Panc1 (cell line): ENCODE measurements at regions not wholly inside any gene's neighbourhood (a gene's known extent, or its start where the extent isn't known, plus 50 kb on each side); places are given as distances from the start of the nearest gene placed in this dataset.

Experiments
- ATAC-seq: fragments of 200-7000 bp; cut with Tn5 transposase; 2 replicates; pipeline ENCODE4 v1.9.1; 2020; ENCODE audit warnings: mild to moderate bottlenecking, moderate library complexity
- BruUV-seq: library from RNA; stranded (reverse); fragments of 400-500 nt; replicated peaks from 2 replicates; lab custom pipeline; 2021; lab: Mats Ljungman, UMichigan
- CTCF ChIA-PET: fragments of 300-600 bp; sonication (Branson Sonifier 250); formaldehyde crosslinking; loops from one replicate; lab custom pipeline; 2022; ENCODE audit warnings: antibody characterized with exemption; lab: Charles Lee
- POLR2A ChIA-PET: fragments of 300-600 bp; sonication (Branson Sonifier 250); formaldehyde crosslinking; loops from one replicate; lab custom pipeline; 2022; ENCODE audit warnings: antibody characterized with exemption; lab: Charles Lee
- DNase-seq: peaks from one replicate; pipeline ENCODE4 v3.0.0-alpha.2; 2010; ENCODE audit warnings: low read depth, low spot score
- H3K27ac ChIP-seq: 2 replicates; pipeline ENCODE4 v1.5.1; 2011; ENCODE audit warnings: mild to moderate bottlenecking, low read length, inconsistent platforms
- H3K27me3 ChIP-seq: fragments of 200-500 bp; sonication (Bioruptor generic); 2 replicates; pipeline ENCODE4 v1.6.0; 2014; ENCODE audit warnings: low read length, inconsistent platforms; ENCODE audit not compliant: control insufficient read depth, insufficient read depth
- H3K36me3 ChIP-seq: fragments of 200-500 bp; sonication (Bioruptor generic); 2 replicates; pipeline ENCODE4 v1.5.1; 2014; ENCODE audit warnings: inconsistent platforms, mild to moderate bottlenecking, low read length, moderate library complexity; ENCODE audit not compliant: control insufficient read depth, insufficient read depth
- H3K4me1 ChIP-seq: 2 replicates; pipeline ENCODE4 v1.5.1; 2011; ENCODE audit warnings: inconsistent platforms, mild to moderate bottlenecking, low read length, moderate library complexity; ENCODE audit not compliant: control insufficient read depth, insufficient read depth
- H3K4me3 ChIP-seq, 2 experiments: 2 replicates each; pipeline ENCODE4 v1.5.1; 2011 to 2012; ENCODE audit warnings: low read depth in 2 of 2, low read length in 2 of 2, mild to moderate bottlenecking in 2 of 2, inconsistent platforms in 1 of 2, moderate library complexity in 1 of 2
- H3K9me3 ChIP-seq: fragments of 200-500 bp; sonication (Bioruptor generic); 2 replicates; pipeline ENCODE4 v1.5.1; 2014; ENCODE audit warnings: low read depth, mild to moderate bottlenecking, inconsistent platforms, low read length, moderate library complexity; ENCODE audit not compliant: control insufficient read depth, insufficient read depth
- CTCF ChIP-seq: fragments of 450-650 bp; IDR thresholded peaks from 2 replicates; pipeline ENCODE4 v1.5.1; 2017; ENCODE audit warnings: mild to moderate bottlenecking
- POLR2AphosphoS5 ChIP-seq: IDR thresholded peaks from 2 replicates; pipeline ENCODE4 v1.6.1; 2012; ENCODE audit warnings: mild to moderate bottlenecking, low read depth, low read length, moderate library complexity
- REST ChIP-seq, 2 experiments: IDR thresholded peaks; 2 replicates each; pipeline ENCODE4 v1.6.1; 2011 to 2012; ENCODE audit warnings: low read depth in 2 of 2, control low read depth in 1 of 2, low read length in 1 of 2, mild to moderate bottlenecking in 1 of 2, moderate library complexity in 1 of 2; ENCODE audit not compliant: insufficient read depth in 1 of 2
- SIN3A ChIP-seq: IDR thresholded peaks from 2 replicates; pipeline ENCODE4 v1.6.1; 2012; ENCODE audit warnings: low read depth, mild to moderate bottlenecking, low read length, moderate library complexity, borderline replicate concordance; ENCODE audit not compliant: insufficient read depth
- TCF7L2 ChIP-seq: IDR thresholded peaks from 2 replicates; pipeline ENCODE4 v1.6.1; 2011; ENCODE audit warnings: mild to moderate bottlenecking, low read depth, low read length, inconsistent platforms
- in situ Hi-C: cut with HindIII; loops from 2 replicates; pipeline ENCODE4 v1.10.0; 2016; ENCODE audit warnings: low sequenced_read_pairs, low pct_unique_long_range_greater_than_20kb
- intact Hi-C: fragments of 100-400 bp; cut with micrococcal nuclease; formaldehyde crosslinking; loops from one replicate; pipeline ENCODE4 v1.10.0; 2022; ENCODE audit not compliant: unreplicated experiment

GRCh38 chr3:161602918-161603317 lies 106.3 kb downstream of the OTOL1 start:
- no peak for ATAC-seq
- ChIA-PET POLR2A (no interaction called here), CTCF (no interaction called here)

GRCh38 chr3:161607056-161607455 lies 110.4 kb downstream of the OTOL1 start:
- in situ Hi-C loops: no loop called here
- TF ChIP-seq POLR2AphosphoS5 (no peak), CTCF (no peak), SIN3A (no peak), TCF7L2 (no peak), REST (IDR thresholded peaks at IDR 0.05; ENCODE audit: insufficient read depth in 1 of 2, low read depth in 2 of 2, low read length in 1 of 2) (no peak)
- no peaks in the 10 kb centered on the region for H3K9me3 ChIP-seq
- no TSS peak for BruUV-seq
- no peak overlapping the region for H3K4me3 ChIP-seq
- intact Hi-C loops: no loop called here
- H3K27me3 ChIP-seq: no peaks in the 10 kb centered on the region
- POLR2A ChIA-PET: no interaction called here
- no peaks in the 10 kb centered on the region for H3K36me3 ChIP-seq
- no peak overlapping the region for H3K27ac ChIP-seq
- no peak for DNase-seq
- CTCF ChIA-PET: no interaction called here
- no peaks in the 10 kb centered on the region for H3K4me1 ChIP-seq
- ATAC-seq: no peak

More at GRCh38 chr3:161602918-161603317, 106.3 kb downstream of the OTOL1 start:
- intact Hi-C loops (no loop called here), in situ Hi-C loops (no loop called here)
- no peaks in the 10 kb centered on the region for H3K4me1 ChIP-seq
- DNase-seq: no peak
- no peak overlapping the region for H3K4me3 ChIP-seq
- BruUV-seq: no TSS peak
- H3K27me3 ChIP-seq: no peaks in the 10 kb centered on the region
- no peak overlapping the region for H3K27ac ChIP-seq
- no peaks in the 10 kb centered on the region for H3K9me3 ChIP-seq
- no peak for TF ChIP-seq SIN3A
- TF ChIP-seq REST (IDR thresholded peaks at IDR 0.05; ENCODE audit: insufficient read depth in 1 of 2, low read depth in 2 of 2, low read length in 1 of 2): no peak
- no peak for TF ChIP-seq TCF7L2
- TF ChIP-seq POLR2AphosphoS5: no peak
- no peak for TF ChIP-seq CTCF
- no peaks in the 10 kb centered on the region for H3K36me3 ChIP-seq
